HL-60 (cell line): ENCODE measurements at regions not wholly inside any gene's neighbourhood (a gene's known extent, or its start where the extent isn't known, plus 50 kb on each side); places are given as distances from the start of the nearest gene placed in this dataset.
"Not testable (repeated sequence)": the region's sequence is repeated elsewhere in the genome, so short reads cannot be mapped to it uniquely, and the experiment has no call there.

ENCODE experiments used
- DNase-seq, 2 experiments: peaks; one replicate each; pipeline ENCODE4 v3.0.0-alpha.2; 2010 to 2020; ENCODE audit warnings: low read depth in 1 of 2, low spot score in 1 of 2
- H3K27ac ChIP-seq: fragments of 250-450 bp; sonication (Bioruptor Pico); replicated peaks from 2 replicates; pipeline ENCODE4 v1.5.1; 2020; ENCODE audit warnings: mild to moderate bottlenecking, moderate library complexity
- H3K27me3 ChIP-seq: fragments of 250-450 bp; sonication (Bioruptor Pico); 2 replicates; pipeline ENCODE4 v1.5.1; 2021; ENCODE audit warnings: mild to moderate bottlenecking, moderate library complexity; ENCODE audit not compliant: insufficient read depth, poor library complexity, severe bottlenecking
- H3K4me3 ChIP-seq: replicated peaks from 2 replicates; pipeline ENCODE4 v1.5.1; 2011; ENCODE audit warnings: mild to moderate bottlenecking, control low read depth, low read length; ENCODE audit not compliant: insufficient read depth
- CTCF ChIP-seq: IDR thresholded peaks from one replicate; pipeline ENCODE4 v1.5.1; 2011; ENCODE audit warnings: low read length, control low read depth, inconsistent platforms; ENCODE audit not compliant: insufficient read depth
- GABPA ChIP-seq: IDR thresholded peaks from 2 replicates; pipeline ENCODE4 v1.6.1; 2012; ENCODE audit warnings: low read depth
- POLR2AphosphoS5 ChIP-seq: IDR thresholded peaks from 2 replicates; pipeline ENCODE4 v1.6.1; 2012; ENCODE audit warnings: low read depth
- REST ChIP-seq: IDR thresholded peaks from 2 replicates; pipeline ENCODE4 v1.6.1; 2012; ENCODE audit warnings: low read depth; ENCODE audit not compliant: insufficient replicate concordance
- SPI1 ChIP-seq: IDR thresholded peaks from 2 replicates; pipeline ENCODE4 v1.6.1; 2012; ENCODE audit warnings: low read depth, mild to moderate bottlenecking, borderline replicate concordance

- Histone ChIP-seq H3K27me3 (no peaks in the 10 kb centered on the region), H3K4me3 (no peak overlapping the region), H3K27ac (no peak overlapping the region)
- no peak for TF ChIP-seq CTCF
- TF ChIP-seq POLR2AphosphoS5 = no peak
- no peak for TF ChIP-seq SPI1
- TF ChIP-seq GABPA = no peak
- no peak for TF ChIP-seq REST
- DNase-seq = no peak
Observed at GRCh38 chr10:37489658-37490003, 364.2 kb downstream of the ANKRD30A start.

- DNase-seq = no peak
- no peak overlapping the region for H3K27ac ChIP-seq
- no peaks in the 10 kb centered on the region for H3K27me3 ChIP-seq
- TF ChIP-seq CTCF (no peak), GABPA (no peak), REST (no peak), POLR2AphosphoS5 (no peak), SPI1 (no peak)
- H3K4me3 ChIP-seq = no peak overlapping the region
Observed at GRCh38 chr10:37488792-37489657, 363.6 kb downstream of the ANKRD30A start.

GRCh38 chr10:37480596-37480995 is 355.2 kb downstream of the ANKRD30A start:
- H3K27ac ChIP-seq, H3K4me3 ChIP-seq, H3K27me3 ChIP-seq, DNase-seq: not testable (repeated sequence)

- H3K4me3 ChIP-seq = no peak overlapping the region
- no peak for DNase-seq
- no peaks in the 10 kb centered on the region for H3K27me3 ChIP-seq
- no peak overlapping the region for H3K27ac ChIP-seq
- TF ChIP-seq GABPA = no peak
- TF ChIP-seq POLR2AphosphoS5 = no peak
- TF ChIP-seq CTCF = no peak
- TF ChIP-seq REST = no peak
- no peak for TF ChIP-seq SPI1
Observed at GRCh38 chr10:37479469-37479868, 354.1 kb downstream of the ANKRD30A start.
